Gastroesophageal sphincter (tissue), 3 donors: ENCODE measurements at regions not wholly inside any gene's neighbourhood (a gene's known extent, or its start where the extent isn't known, plus 50 kb on each side); places are given as distances from the start of the nearest gene placed in this dataset.

ENCODE experiments used
- CTCF ChIP-seq, 4 experiments: fragments of 200-600 bp in 2 of 4; fragments of 450-650 bp in 2 of 4; sonication (generic) in 1 of 4; IDR thresholded peaks; one replicate each; pipeline ENCODE4 v1.5.1; 2017 to 2019; ENCODE audit warnings: antibody characterized with exemption in 4 of 4, mild to moderate bottlenecking in 2 of 4, moderate library complexity in 2 of 4
- EP300 ChIP-seq: sonication (generic); formaldehyde crosslinking; IDR thresholded peaks from one replicate; pipeline ENCODE4 v1.6.1; 2017; ENCODE audit warnings: antibody characterized with exemption, mild to moderate bottlenecking
- POLR2AphosphoS5 ChIP-seq: sonication (generic); formaldehyde crosslinking; IDR thresholded peaks from one replicate; pipeline ENCODE4 v1.6.1; 2017; ENCODE audit warnings: antibody characterized with exemption

DNA sequence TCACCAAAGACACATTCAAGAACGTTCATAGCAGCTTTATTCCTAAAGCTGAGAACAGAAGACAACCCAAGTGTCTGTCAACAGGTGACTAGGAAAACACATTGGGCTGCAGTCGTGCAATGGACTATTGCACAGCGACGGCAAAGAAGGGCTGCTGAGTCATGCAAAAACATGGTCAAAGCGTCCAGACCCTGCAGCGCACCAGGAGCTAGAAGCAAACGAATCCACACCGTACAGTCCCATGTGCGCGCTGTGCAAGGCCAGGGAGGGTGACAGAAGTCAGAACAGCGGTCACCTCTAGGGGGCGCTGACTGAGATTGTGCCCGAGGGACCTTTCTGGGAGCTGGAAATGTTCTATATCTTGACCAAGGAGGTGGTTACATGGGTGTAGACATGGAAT lies 266.4 kb downstream of the MAF start:
- TF ChIP-seq CTCF (IDR thresholded peaks at IDR 0.05): no peak
- no peak for TF ChIP-seq POLR2AphosphoS5
- TF ChIP-seq EP300: no peak
